ENCODE measurements at regions not wholly inside any gene's neighbourhood (a gene's known extent, or its start where the extent isn't known, plus 50 kb on each side); places are given as distances from the start of the nearest gene placed in this dataset.

- TF ChIP-seq ZNF749 (CRISPR knock-in tag; IDR thresholded peaks at IDR 0.05; ENCODE audit: borderline replicate concordance) (no peak), ELK4 (CRISPR knock-in tag; IDR thresholded peaks at IDR 0.05; ENCODE audit: borderline replicate concordance) (no peak)
Observed at GRCh38 chr7:155889636-155890511, 77.6 kb upstream of the SHH start (continued).

GRCh38 chr7:155887174-155887525 lies 74.9 kb upstream of the SHH start:
- 46% methylated on average over 2 of the region's 11 CpGs for WGBS (ENCODE audit: low lambda C conversion rate)
- peaks cover 10 to 70% of the 10 kb centered on the region in 2 experiments; a peak in 4 of 5 replicates for H3K27me3 ChIP-seq (ENCODE audit: control insufficient read depth in 1 of 2, insufficient read depth in 2 of 2, low read length in 2 of 2)
- no peak overlapping the region for H2AFZ ChIP-seq (ENCODE audit: low read length)
- BruUV-seq (replicated peaks) = no TSS peak
- ChIA-PET CTCF (ENCODE audit: low intra/inter-chr PET ratio, low total read pairs) (no interaction called here), POLR2A (no interaction called here)
- FAIRE-seq (no peak), DNase-seq (ENCODE audit: low spot score) (no peak), ATAC-seq (no peak)
- no peak overlapping the region for H3K27ac ChIP-seq (ENCODE audit: extremely low read length, insufficient read depth, low read length)
- in situ Hi-C loops (cut with HindIII; ENCODE audit: extremely low pct_ligation_motif_present, low pct_unique_long_range_greater_than_20kb) (no loop called here), intact Hi-C loops (cut with micrococcal nuclease; ENCODE audit: unreplicated experiment) (no loop called here)
- H3K4me2 ChIP-seq (ENCODE audit: low read depth, low read length) = no peak overlapping the region
- H3K79me2 ChIP-seq (ENCODE audit: insufficient read depth, low read length) = no peaks in the 10 kb centered on the region
- H3K9me3 ChIP-seq (ENCODE audit: low read length) = no peaks in the 10 kb centered on the region
- H3K9ac ChIP-seq (ENCODE audit: insufficient read depth, low read depth, low read length) = no peak overlapping the region
- H3K36me3 ChIP-seq (replicated peaks in 1 of 2; ENCODE audit: control insufficient read depth in 1 of 2, insufficient read depth in 2 of 2, low read length in 2 of 2) = no peaks in the 10 kb centered on the region
- no peaks in the 10 kb centered on the region for H3K4me1 ChIP-seq (ENCODE audit: insufficient read depth, low read length)
- TF ChIP-seq MED13 (CRISPR knock-in tag; IDR thresholded peaks at IDR 0.05) (no peak), PCBP2 (optimal IDR thresholded peaks at IDR 0.05; ENCODE audit: low read depth, low read length, poor library complexity, severe bottlenecking) (no peak), CCDC6 (CRISPR knock-in tag; IDR thresholded peaks at IDR 0.05) (no peak)
- no peaks in the 10 kb centered on the region for H4K20me1 ChIP-seq (ENCODE audit: insufficient read depth, low read length)
- no peak overlapping the region for H3K4me3 ChIP-seq (replicated peaks in 1 of 3; ENCODE audit: insufficient read depth in 1 of 3, low read depth in 2 of 3, low read length in 3 of 3)

All from HepG2 (cell line).